ENCODE measurements at regions not wholly inside any gene's neighbourhood (a gene's known extent, or its start where the extent isn't known, plus 50 kb on each side); places are given as distances from the start of the nearest gene placed in this dataset.

- no peaks in the 10 kb centered on the region for H3K9me3 ChIP-seq (ENCODE audit: low read depth, low read length, poor library complexity, severe bottlenecking)
- CTCF ChIA-PET = no interaction called here
- no peaks in the 10 kb centered on the region for H3K27me3 ChIP-seq (replicated peaks; ENCODE audit: insufficient read depth, low read depth, low read length, poor library complexity)
- H3K27ac ChIP-seq (ENCODE audit: low read depth, low read length, poor library complexity, severe bottlenecking) = no peak overlapping the region
- H3K4me3 ChIP-seq (ENCODE audit: low read depth, low read length, poor library complexity, severe bottlenecking) = no peak overlapping the region
- no TSS peak for BruUV-seq (replicated peaks)
- TF ChIP-seq EZH2 (IDR thresholded peaks at IDR 0.05; ENCODE audit: borderline replicate concordance, low read depth, low read length, poor library complexity, severe bottlenecking) (no peak), CTCF (conservative IDR thresholded peaks at IDR 0.05; ENCODE audit: low read depth, low read length) (no peak)
- no peak for DNase-seq (ENCODE audit: low spot score)
- H3K36me3 ChIP-seq (ENCODE audit: insufficient read depth, low read length, poor library complexity, severe bottlenecking) = no peaks in the 10 kb centered on the region
- POLR2A ChIA-PET (ENCODE audit: low non-redundant PET) = no interaction called here
- intact Hi-C loops (cut with micrococcal nuclease; ENCODE audit: unreplicated experiment) = no loop called here
- H3K4me1 ChIP-seq (ENCODE audit: insufficient read depth, low read length, poor library complexity, severe bottlenecking) = no peaks in the 10 kb centered on the region
Observed at GRCh38 chr6:137427656-137428290, 66.4 kb downstream of the OLIG3 start.

- Histone ChIP-seq H3K27ac (ENCODE audit: low read depth, low read length, poor library complexity, severe bottlenecking) (no peak overlapping the region), H3K4me3 (ENCODE audit: low read depth, low read length, poor library complexity, severe bottlenecking) (no peak overlapping the region), H3K4me1 (ENCODE audit: insufficient read depth, low read length, poor library complexity, severe bottlenecking) (no peaks in the 10 kb centered on the region), H3K9me3 (ENCODE audit: low read depth, low read length, poor library complexity, severe bottlenecking) (no peaks in the 10 kb centered on the region), H3K36me3 (ENCODE audit: insufficient read depth, low read length, poor library complexity, severe bottlenecking) (no peaks in the 10 kb centered on the region), H3K27me3 (replicated peaks; ENCODE audit: insufficient read depth, low read depth, low read length, poor library complexity) (no peaks in the 10 kb centered on the region)
- ChIA-PET CTCF (no interaction called here), POLR2A (ENCODE audit: low non-redundant PET) (no interaction called here)
- DNase-seq (ENCODE audit: low spot score) = no peak
- TF ChIP-seq EZH2 (IDR thresholded peaks at IDR 0.05; ENCODE audit: borderline replicate concordance, low read depth, low read length, poor library complexity, severe bottlenecking) = no peak
- no peak for TF ChIP-seq CTCF (conservative IDR thresholded peaks at IDR 0.05; ENCODE audit: low read depth, low read length)
- BruUV-seq (replicated peaks) = no TSS peak
- intact Hi-C loops (cut with micrococcal nuclease; ENCODE audit: unreplicated experiment) = no loop called here
Observed at GRCh38 chr6:137426007-137426689, 68.0 kb downstream of the OLIG3 start.

- POLR2A ChIA-PET (ENCODE audit: low non-redundant PET) = no interaction called here
- intact Hi-C loops (cut with micrococcal nuclease; ENCODE audit: unreplicated experiment) = no loop called here
Observed at GRCh38 chr6:137424251-137424650, 69.9 kb downstream of the OLIG3 start.

More at GRCh38 chr6:137424251-137424650, 69.9 kb downstream of the OLIG3 start:
- H3K27me3 ChIP-seq (replicated peaks; ENCODE audit: insufficient read depth, low read depth, low read length, poor library complexity) = no peaks in the 10 kb centered on the region
- H3K4me3 ChIP-seq (ENCODE audit: low read depth, low read length, poor library complexity, severe bottlenecking) = no peak overlapping the region
- no peaks in the 10 kb centered on the region for H3K4me1 ChIP-seq (ENCODE audit: insufficient read depth, low read length, poor library complexity, severe bottlenecking)
- no peaks in the 10 kb centered on the region for H3K36me3 ChIP-seq (ENCODE audit: insufficient read depth, low read length, poor library complexity, severe bottlenecking)
- TF ChIP-seq CTCF (conservative IDR thresholded peaks at IDR 0.05; ENCODE audit: low read depth, low read length) (no peak), EZH2 (IDR thresholded peaks at IDR 0.05; ENCODE audit: borderline replicate concordance, low read depth, low read length, poor library complexity, severe bottlenecking) (no peak)
- CTCF ChIA-PET = no interaction called here
- no peaks in the 10 kb centered on the region for H3K9me3 ChIP-seq (ENCODE audit: low read depth, low read length, poor library complexity, severe bottlenecking)
- no peak overlapping the region for H3K27ac ChIP-seq (ENCODE audit: low read depth, low read length, poor library complexity, severe bottlenecking)
- no TSS peak for BruUV-seq (replicated peaks)
- no peak for DNase-seq (ENCODE audit: low spot score)
